Activated CD4-positive, CD25-positive, alpha-beta regulatory T cell treated with anti-CD3 and anti-CD28 coated beads, Interleukin-2, amount 50 U/mL, for 72 hours (primary cell): ENCODE measurements at regions not wholly inside any gene's neighbourhood (a gene's known extent, or its start where the extent isn't known, plus 50 kb on each side); places are given as distances from the start of the nearest gene placed in this dataset.
"Not testable (repeated sequence)": the region's sequence is repeated elsewhere in the genome, so short reads cannot be mapped to it uniquely, and the experiment has no call there.

Experiments used
- DNase-seq: peaks from one replicate; pipeline ENCODE4 v3.0.0; 2021

DNA sequence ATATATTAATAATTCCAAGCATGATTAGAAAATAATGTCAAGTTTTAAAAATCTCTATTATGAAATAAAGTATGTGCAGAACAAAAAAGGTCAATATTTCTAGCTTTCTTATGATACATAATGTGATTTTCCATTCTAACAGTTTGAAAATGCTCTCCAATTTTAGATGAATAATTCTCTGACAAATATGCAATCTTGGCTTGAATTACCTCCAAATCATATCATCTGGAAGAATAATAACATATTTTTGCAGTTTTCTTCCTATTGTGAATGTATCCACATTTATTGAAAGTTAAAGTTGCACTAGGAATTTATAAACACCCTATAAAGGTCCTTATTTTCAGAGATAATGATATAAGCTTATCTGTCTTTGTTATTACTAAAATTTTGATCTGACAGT is 548.5 kb upstream of the SLC10A2 start:
- no peak for DNase-seq

DNA sequence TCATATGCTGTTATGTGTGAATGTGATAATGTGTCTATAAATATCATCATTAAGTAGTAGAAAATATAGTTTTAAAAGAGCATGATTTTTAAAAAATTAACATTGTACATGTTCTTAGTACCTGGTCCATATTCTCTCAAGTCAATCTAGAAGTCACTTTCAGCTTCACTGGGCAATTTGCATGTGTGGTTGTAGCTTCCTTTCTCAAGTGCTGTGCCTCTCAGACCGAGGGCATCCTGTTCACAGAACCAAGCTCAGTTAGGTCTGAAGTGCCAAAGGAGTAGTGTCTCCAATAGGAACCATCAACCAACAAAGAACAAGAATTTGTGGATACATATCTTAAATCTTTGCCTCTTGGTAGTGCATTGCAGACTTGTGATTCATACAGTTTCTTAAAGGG is 541.8 kb upstream of the SLC10A2 start:
- DNase-seq: no peak

DNA sequence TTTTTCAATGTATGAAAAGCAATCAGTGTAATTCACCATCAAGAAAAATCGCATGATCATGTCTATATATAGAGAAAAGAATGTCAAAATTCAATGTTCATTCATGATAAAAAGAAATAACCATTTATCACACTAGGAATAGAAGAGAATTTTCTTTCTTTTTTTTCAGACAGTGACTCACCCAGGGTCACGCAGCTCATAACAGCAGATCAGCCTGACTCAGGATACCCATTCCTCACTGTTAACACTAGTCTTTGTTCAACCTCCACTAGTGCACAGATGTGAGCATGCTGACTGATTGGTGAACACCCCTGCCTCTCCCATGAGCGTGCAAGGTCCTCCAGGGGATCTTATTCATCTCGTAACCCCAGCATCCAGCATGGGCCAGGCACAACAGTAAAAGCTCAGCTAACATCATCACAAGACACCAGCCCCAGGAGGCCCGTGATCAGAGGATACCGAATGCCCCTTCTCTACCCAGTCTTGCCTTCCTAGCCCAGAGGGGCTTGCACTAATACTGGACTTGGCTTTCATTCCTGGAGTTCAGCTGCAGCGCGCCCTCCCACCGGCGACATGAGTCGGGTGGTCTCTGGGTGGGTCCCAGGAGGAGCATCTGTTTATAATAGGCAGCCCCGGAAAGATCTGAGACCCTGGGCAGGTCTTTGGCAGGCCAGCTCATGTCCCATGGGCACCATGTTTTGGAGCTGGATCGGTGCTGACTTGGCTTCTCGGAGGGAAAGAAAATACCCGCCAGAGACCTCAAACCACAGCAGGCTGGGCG is 539.5 kb upstream of the SLC10A2 start:
- DNase-seq: no peak

DNA sequence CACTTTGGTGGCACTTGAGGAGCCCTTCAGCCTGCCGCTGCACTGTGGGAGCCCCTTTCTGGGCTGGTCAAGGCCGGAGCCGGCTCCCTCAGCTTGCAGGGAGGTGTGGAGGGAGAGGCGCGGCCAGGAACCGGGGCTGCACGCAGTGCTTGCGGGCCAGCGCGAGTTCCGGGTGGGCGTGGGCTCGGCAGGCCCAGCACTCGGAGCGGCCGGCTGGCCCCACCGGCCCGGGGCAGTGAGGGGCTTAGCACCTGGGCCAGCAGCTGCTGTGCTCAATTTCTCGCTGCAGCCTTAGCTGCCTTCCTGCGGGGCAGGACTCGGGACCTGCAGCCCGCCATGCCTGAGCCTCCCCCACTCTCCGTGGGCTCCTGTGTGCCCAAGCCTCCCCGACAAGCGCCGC is 533.7 kb upstream of the SLC10A2 start:
- not testable (repeated sequence) for DNase-seq

DNA sequence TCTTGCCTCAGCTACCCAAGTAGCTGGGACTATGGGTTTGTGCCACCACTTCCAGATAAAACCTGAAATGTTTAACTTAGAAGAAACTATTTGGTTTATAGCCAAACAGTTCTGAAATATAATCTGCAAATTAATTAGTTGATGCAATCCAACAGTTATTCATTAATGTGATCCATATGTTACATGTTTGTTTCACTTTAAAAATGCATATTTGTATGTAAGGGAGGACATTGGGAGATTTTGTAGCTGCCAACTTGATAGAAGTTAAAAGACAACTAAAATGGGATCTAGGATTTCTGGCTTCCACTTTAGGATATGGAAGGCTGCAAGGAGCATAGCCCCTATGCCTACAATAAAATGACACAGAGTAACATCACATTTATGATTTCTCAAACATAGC is 532.5 kb upstream of the SLC10A2 start:
- no peak for DNase-seq

DNA sequence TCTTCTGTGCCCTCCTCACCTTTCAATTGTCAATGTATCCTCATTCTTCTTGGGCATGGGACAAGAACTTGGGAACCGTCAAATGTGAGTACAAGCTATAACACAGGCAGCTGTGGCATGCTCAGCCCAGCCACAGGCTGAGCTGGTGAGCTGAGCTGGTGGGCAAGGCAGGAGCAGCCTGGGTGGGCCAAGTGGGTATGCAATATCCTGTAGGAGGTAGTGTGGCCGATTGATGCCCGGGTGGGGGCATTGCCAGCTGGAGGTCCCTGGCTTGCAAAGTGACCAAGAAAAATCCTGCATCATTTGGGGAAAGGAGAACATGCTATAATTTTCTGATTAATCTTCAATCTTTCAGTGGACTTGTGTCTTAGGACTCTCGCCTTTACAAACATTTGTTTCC is 507.2 kb upstream of the SLC10A2 start:
- no peak for DNase-seq

DNA sequence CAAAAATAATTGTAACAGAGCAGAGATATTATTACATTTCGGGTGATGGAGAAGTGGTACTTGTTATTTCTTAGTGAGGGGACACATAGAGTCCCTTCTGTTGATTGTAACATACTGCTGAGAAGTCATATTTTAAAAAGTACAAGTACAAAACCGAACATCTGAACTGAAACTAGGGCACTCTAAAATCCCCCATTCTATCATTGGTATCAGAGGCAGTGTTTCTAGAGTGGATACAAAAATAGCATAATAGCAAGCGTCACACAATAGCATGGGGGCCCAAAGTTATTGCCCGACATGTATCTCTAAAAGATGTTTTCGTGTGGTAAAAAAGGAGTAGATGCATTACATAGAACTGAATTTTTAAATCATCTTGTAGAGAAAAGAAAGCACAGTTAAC is 502.1 kb upstream of the SLC10A2 start:
- no peak for DNase-seq

DNA sequence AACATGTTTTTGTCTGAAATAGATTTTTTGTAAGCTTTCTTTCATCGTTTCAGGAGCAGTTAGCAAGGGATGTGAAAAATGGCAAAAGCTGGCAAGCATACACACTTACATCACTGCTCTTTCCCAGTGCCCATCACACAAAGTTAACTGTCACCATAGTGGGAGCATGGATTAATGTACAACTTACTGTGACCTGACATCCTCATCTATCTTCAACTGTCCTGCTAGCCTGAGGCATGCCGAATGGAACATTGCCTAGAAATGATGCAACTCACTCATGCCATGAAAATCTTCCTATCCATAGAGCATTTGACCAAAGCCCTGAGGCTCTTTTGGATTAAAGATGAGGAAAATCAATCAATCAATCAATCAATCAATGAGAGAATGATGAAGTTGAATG is 491.7 kb upstream of the SLC10A2 start:
- no peak for DNase-seq

DNA sequence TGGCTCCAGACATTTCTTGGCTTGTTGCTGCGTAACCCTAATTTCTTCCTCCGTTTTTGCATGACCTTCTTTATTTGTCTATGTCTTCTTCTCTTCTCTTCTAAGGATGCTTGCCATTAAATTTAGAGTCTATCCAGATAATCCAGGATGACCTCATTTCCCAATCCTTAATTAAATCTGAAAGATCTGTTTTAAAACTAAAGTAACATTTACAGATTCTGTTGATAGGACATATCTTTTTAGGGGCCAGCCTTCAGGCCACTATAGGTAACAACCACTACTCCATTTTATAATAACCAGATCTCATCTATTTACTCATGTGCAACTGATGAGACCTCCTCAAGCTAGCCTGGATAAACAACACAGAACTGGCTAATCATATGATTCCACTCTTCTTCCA is 490.5 kb upstream of the SLC10A2 start:
- DNase-seq: no peak

DNA sequence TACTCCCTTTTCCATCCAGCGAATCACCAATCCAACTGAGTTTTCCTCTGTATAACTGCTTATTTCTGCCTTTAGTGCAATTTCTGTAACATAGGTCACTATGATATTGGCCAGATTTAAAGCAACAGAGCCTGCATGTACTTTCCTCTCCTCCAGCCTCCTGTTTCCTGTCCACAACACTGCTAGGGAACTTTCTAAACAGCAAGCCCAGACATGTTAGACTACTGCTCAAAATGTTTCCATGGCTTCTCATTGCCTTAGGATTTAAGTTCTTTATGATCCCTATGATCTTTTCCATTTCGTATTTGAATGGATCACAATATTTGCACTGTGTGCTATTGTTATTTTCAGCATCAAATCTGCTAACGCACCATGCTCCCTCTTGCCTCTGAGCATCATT is 481.7 kb upstream of the SLC10A2 start:
- no peak for DNase-seq

DNA sequence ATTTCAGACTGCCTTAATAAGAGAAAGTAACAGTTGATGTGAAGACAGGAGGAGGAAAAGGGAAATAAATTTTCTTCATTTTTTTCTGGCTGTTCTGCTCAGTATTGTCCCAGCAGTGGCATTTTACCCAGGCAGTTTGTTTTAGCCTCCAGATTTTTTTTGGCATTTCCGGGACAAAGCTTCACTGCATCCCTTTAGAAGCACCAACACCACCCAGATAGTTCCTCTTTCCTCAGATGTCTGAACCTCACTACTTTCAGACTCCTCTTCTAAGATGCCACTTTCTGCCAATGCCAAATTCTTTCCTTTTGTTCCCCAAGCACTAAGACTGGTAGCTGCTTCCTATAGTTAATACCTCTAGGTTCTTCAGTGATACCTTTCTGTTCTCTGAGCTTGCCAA is 480.1 kb upstream of the SLC10A2 start:
- no peak for DNase-seq

DNA sequence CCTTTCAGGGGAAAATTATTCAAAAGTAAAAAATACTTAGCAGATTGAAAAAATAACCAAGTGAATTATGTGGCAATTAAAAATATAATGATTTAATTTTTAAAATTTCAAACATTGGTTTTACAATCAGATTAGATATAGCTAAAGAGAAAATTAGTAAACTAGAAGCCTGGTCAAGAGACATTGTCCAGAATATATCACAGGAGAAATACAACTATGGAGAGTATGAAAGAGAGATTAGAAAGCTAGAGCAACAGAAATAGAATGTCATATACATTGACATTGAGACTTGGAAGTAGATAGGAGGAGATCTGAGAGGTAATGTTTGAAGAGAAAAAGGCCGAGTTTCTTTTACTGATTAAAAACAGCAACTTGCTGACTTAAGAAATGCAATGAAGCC is 476.4 kb upstream of the SLC10A2 start:
- no peak for DNase-seq

DNA sequence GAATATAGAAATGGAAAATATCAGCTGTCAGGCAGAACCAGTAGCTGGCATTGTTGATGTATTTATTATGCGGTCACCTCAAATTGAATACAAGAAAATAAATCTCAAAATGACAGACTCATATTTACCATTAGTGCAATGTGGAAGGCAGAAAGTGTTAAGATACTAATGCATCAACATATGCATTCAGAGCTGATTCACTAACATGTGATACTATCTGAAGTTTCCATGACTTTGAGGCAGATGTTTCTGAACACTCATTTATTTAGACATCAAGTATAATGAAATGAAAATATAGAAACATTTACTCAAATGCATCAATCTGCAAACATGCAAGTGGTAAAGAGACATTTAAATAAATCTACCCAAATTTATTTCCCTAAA is 474.2 kb upstream of the SLC10A2 start:
- no peak for DNase-seq

DNA sequence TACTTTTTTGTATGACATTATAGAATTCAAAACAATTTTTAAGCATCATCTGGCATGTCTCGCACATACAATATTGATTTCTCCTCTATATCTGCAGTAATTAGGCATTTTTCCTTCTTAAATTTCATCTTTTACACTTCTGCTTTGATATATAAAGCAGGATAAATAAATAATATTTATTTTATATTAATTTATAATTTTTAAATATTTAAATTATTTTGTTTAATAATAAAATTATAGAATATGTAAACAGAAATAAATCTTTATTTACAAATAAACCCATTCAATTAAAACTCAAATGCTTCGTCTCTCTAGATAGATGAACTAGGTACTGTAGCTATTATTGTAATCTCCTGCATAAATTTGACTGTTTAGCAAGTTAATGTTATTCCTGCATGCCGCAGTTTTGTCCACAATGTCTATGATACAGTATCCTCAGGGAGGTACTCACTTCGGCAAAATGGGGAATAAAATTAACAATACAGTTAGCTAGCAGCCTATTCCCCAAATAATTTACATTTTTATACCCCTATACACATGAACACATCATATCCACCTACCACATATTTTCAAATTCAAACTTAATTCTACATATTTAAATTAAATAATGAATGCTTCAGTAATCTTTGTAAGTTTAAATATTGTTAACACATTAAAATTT is 473.6 kb upstream of the SLC10A2 start:
- DNase-seq: no peak

DNA sequence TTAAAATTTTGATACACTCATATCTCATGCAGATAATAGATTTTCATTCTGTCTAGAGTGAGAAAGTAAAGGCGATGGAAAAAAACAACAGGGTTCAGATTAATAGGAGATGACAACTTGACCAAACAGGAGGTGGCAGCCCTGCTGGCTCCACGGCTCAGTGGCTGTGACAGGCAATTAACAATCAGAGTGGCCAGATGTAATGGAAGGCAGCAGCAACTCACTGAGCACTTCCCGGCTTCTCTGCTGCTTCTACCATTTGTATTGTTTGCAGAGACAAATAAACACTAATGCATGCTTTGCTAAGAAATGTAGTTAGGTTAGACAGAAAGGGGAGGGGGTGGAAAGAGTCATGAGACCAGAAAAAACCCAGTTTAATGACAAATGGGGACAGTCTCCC is 473.0 kb upstream of the SLC10A2 start:
- no peak for DNase-seq

DNA sequence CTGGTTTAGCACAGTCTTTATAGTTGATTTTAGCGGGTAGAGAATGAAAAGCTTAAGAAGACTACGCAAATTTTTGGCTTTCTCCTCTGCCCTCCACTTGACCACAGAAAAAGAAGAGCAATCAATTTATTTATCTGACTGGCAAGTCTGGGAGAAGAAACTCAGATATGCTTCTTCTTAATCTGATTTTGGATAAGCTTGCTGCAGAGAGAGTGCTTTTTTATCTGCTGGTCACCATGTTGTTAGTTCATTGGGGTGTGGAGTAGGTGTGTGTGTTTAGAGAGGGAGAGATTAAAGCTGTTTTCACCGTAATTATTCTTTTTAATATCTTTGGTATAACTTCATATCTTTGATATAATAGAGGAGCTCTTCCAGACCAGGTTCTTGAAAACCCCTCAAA is 471.4 kb upstream of the SLC10A2 start:
- no peak for DNase-seq

DNA sequence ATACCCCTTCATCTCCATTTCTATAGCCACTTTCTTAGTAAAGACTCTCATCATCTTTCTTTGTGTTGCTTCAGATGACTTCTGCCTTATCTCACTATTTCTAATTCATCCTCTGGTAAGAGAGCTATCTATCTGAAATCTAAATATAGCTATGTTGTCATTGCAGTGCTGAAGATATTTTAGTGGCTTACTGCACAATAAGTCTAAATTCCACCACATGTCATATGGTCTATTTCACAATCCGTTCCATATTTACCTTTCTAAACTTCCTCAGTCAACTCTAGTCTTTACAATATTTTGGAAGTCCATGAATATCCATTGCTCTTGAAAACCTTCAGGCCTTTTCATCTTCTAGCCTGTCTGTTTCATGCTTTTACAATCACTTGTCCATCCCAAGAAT is 465.1 kb upstream of the SLC10A2 start:
- DNase-seq: no peak

DNA sequence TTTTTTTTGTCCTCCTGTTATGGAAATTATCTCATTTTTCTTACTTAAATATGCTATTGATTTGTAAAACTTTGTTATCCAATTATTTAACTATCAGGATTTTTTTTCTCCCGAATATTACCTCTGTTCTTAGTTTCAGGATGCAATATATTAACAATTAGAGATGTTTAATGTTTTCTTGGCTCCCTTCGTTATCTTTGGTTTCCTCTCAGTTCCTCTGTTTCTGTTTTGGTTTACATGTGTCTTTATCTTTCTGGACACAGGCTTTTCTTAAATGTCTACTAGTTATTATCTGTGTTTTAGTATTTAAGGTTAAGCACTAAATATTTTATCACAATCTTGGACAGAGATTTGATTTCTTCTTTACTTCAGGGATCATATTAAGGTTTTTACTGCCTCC is 462.2 kb upstream of the SLC10A2 start:
- no peak for DNase-seq

DNA sequence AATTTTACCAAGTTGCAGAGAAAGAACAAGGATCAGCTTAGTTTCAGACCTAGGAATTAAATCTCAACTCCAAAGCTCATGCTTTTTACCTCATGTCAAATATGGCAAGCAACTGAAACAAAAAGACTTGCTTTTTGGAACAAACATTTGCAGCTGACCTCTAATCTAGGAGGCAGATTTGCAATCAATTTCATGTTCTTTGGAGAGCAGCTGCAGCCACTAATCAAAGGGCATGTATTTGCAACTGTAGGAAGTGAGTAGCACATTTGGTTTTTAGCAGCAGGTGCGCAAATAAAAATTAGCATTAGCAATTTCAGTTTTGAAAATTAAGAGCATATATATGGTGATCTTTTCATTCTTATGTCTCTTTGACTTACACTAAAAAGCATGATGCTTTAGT is 459.3 kb upstream of the SLC10A2 start:
- DNase-seq: no peak

DNA sequence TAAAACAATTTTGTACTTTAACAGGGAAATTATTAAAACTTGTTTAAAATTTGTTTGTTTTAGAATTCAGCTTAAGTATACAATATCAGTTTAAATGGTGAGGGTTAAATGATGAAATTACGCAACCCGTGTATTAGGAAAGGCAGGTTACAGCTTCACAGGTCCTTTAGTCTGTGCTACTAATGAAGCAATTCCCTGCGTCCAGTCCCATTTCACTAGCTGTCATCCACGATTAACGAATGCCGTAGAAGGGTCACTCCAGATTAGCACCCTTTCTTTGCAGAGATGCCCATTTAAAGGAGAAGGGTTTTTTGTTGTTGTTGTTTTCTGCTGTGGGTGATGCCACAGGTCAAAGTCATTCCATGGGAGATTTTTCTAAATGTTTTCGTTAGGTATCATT is 457.6 kb upstream of the SLC10A2 start:
- no peak for DNase-seq

DNA sequence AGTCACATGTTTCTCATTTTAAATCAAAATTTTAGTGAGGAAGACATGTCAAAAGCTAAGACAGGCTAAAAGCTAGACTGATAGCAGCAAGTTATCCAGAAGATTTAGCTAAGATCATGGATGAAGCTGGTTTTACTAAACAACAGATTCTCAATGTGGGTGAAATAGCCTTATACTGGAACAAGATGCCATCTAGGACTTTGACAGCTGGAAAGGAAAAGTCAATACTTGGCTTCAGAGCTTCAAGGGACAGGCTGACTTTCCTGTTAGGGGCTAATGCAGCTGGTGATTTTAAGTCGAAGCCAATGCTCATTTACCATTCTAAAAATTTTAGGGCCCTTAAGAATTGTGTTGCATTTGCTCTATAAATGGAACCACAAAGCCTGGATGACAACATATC is 455.3 kb upstream of the SLC10A2 start:
- no peak for DNase-seq

DNA sequence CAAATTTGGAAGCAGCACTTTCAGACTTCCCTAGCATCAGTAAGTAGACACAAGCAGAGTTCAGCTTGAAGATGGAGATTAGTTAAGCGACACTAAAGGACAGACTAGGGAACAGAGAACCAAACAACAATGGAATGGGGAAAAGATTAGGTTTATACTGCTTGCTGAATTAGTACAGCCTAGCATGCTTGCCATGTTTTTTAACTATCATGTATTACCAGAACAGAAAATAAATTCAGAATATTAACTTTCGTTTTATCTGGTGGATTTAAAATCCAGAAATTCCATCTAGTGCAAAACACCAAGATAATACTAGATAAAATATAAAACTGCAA is 451.5 kb upstream of the SLC10A2 start:
- no peak for DNase-seq

DNA sequence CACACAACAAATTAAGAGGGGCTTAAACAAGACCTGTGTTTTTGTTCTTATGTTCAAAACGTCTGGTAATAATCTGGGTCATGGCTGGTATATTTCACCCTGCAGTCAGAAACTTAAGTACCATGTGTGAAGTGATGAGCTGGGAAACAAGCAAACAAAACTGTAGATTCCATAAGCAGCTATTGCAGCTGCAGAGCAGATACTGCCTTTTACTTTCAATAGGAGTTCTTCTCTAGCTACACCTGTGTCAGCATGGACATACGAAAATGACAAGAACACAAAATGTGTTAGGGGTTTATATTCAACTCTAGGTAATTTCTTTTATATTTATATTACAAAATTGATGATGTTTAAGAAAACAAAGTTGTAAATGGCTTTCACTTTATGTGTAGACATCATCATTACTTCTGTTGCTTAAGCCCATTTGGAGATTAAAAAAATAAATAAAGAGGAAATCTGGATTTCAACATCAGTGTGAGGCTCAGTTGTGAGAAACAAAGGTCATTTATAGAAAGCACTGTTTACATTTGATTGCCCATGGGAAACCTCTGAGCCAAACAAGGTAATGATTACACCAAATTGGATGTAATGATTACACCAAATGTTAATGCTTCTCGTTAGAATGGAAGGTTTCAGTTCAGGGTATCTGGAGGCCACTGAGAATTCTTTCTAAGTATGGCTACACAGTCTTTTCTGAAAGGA is 451.0 kb upstream of the SLC10A2 start:
- DNase-seq: no peak

DNA sequence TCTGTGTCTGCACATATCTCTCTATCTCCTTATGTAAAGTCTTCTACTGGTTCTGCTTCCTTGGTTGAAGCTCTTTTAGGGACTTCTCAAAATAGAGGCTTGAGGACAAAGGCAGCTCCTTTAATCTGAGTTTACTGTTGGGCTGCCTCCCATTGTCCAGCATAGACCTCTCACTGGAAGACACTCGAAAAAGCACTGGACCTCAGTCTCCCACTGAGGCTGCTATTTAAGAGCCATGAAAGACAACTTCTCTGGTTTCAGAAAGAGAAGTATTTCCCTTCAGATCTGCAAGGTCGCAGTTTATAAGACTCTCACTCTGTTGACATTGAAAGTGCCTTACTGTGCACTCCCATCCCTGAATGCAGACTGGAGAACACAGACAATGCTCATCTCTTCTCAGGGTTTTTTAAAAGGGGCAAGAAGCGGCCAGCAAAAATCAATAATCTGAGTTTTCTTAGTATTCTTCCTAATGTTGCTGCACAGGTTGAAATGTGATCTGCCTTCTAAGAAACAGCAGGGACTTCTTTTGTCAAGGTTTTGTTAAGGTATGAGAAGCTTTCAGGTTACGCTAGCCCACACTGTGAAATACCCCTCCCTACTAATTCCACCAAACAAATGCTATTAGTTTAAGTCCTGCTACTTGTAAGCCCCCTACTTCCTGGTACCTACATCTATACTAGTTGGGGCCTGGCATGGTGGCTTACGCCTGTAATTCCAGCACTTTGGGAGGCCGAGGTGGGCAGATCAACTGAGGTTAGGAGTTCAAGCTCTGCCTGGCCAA is 450.0 kb upstream of the SLC10A2 start:
- no peak for DNase-seq
